ENCODE measurements at regions not wholly inside any gene's neighbourhood (a gene's known extent, or its start where the extent isn't known, plus 50 kb on each side); places are given as distances from the start of the nearest gene placed in this dataset.
"Not testable (repeated sequence)": the region's sequence is repeated elsewhere in the genome, so short reads cannot be mapped to it uniquely, and the experiment has no call there.

DNA sequence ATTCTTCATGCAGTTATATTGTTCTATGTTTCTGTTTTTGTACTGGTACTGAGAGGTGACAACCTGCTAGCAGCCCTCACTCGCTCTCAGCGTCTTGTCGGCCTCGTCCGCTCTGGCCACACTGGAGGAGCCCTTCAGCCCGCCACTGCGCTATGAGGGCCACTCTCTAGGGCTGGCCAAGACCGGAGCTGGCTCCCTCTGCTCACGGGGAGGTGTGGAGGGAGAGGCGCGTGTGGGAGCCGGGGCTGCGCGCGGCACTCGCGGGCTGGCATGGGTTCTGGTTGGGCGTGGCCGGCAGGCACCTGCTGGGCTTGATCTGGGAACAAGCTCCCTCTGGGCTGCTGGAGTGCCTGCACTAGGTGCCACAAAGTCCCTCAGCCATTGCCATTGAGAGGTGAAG is 1323.8 kb upstream of the EYS start:
- TF ChIP-seq, protein P1, sequence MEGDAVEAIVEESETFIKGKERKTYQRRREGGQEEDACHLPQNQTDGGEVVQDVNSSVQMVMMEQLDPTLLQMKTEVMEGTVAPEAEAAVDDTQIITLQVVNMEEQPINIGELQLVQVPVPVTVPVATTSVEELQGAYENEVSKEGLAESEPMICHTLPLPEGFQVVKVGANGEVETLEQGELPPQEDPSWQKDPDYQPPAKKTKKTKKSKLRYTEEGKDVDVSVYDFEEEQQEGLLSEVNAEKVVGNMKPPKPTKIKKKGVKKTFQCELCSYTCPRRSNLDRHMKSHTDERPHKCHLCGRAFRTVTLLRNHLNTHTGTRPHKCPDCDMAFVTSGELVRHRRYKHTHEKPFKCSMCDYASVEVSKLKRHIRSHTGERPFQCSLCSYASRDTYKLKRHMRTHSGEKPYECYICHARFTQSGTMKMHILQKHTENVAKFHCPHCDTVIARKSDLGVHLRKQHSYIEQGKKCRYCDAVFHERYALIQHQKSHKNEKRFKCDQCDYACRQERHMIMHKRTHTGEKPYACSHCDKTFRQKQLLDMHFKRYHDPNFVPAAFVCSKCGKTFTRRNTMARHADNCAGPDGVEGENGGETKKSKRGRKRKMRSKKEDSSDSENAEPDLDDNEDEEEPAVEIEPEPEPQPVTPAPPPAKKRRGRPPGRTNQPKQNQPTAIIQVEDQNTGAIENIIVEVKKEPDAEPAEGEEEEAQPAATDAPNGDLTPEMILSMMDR (IDR thresholded peaks at IDR 0.05) = no peak
- DNase-seq (ENCODE audit: low spot score) (no peak), ATAC-seq (ENCODE audit: low FRiP score) (no peak)

DNA sequence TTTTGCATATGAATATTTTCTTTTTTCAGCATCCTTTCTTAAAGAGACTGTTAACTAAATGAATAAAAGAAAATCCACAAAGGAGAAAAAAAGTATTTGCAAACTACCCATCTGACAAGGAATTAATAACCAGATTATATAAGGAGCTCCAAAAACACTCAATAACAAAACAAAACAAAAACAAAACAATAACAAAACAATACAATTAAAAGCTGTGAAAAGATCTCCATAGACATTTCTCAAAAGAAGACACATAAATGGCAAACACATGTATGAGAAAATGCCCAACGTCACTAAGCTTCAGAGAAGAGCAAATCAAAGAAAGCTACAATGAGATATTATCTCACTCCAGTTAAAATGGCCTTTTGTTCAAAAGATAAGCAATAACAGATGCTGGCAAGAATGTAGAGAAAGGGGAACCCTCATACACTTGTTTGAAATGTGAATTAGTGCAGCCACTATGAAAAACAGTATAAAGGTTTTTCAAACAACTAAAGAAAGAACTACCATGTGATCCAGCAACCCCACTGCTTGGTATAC is 1310.0 kb upstream of the EYS start:
- DNase-seq (ENCODE audit: low spot score) (no peak), ATAC-seq (ENCODE audit: low FRiP score) (no peak)
- TF ChIP-seq, protein P1 (IDR thresholded peaks at IDR 0.05) = no peak

DNA sequence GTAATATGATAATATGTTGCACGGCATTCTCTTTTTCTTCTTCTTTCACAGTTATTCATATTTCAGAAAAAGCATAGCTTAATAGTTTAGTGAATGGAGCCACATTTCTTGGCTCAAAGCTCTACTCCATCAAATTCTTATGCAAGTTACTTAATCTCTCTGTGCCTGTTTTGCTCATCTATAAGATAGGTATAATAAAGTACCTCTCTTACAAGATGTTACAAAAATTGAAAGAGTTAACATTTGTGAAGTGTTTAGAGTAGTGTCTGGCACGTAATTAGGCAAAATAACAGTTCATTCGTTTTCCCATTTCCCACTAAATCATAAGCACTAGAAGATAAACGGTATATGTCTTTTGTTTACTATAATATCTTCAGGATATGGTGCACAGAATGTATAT is 1304.4 kb upstream of the EYS start:
- DNase-seq (ENCODE audit: low spot score) (no peak), ATAC-seq (ENCODE audit: low FRiP score) (no peak)
- TF ChIP-seq, protein P1 (IDR thresholded peaks at IDR 0.05) = no peak

DNA sequence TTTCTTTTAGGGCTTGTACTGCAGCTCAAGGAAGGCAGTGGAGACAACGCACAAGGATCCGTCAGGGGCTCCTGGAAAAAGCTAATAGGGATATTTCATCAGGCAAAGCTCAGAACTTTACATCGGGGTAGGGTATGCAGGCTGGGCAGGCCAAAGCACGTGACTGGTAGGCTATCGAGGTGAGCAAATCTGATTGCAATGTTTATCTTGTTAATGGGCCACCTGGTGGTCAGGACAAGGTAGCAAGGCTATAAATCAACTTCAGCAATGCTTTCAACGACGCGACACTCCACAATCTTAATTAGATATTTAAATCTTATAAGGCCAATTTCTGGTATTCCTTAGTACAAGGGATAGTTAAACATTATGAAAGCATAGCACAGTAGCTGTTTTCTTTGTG is 1302.8 kb upstream of the EYS start:
- TF ChIP-seq, protein P1 (IDR thresholded peaks at IDR 0.05) = no peak
- no peak for ATAC-seq (ENCODE audit: low FRiP score)
- DNase-seq (ENCODE audit: low spot score) = no peak

DNA sequence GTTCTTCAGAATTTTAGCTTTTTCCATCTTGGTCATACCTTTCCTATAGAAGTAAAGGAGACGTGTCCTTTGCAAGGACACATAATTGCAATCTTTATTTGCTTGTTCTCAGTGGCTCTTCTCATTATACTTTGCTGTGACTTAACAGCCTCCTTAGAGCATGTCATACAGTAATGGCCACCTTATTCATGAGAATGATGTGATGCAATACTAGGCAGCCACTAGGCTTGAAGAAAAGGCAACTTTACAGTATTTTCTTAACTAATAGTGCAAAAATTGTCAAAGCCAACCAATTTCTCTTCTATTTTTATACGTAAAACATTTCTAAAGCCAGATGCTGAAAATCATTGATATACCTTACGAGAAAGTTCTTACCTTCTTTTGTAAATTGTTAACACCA is 1296.8 kb upstream of the EYS start:
- ATAC-seq (ENCODE audit: low FRiP score) (no peak), DNase-seq (ENCODE audit: low spot score) (no peak)
- TF ChIP-seq, protein P1 (IDR thresholded peaks at IDR 0.05) = no peak

DNA sequence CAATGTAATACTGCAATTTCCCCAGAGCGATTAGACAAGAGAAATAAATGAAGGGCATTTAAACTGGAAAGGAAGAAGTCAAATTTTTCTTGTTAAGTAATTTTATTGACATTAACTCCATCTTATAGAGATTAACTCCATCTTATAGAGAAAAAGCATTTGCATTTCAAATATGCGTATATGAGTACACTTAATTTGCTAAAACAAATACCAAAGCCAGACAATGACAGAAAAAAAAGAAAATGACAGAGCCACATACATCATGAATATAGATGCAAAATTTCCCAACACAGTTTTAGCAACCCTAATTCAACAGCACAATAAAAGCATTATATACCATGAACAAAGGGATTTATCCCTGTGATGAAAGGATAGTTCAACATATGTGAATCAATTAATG is 1293.1 kb upstream of the EYS start:
- no peak for DNase-seq (ENCODE audit: low spot score)
- TF ChIP-seq, protein P1 (IDR thresholded peaks at IDR 0.05) = no peak
- ATAC-seq (ENCODE audit: low FRiP score) = no peak

DNA sequence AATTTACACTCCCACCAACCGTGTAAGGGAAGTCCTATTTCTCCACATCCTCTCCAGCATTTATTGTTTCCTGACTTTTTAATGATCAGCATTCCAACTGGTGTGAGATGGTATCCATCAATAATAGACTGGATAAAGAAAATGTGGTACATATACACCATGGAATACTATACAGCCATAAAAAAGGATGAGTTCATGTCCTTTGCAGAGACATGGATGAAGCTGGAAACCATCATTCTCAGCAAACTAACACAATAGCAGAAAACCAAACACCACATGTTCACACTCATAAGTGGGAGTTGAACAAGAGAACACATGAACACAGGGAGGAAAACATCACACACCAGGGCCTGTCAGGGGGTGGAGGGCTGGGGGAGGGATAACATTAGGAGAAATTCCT is 1290.6 kb upstream of the EYS start:
- not testable (repeated sequence) for ATAC-seq (ENCODE audit: low FRiP score); DNase-seq (ENCODE audit: low spot score)

DNA sequence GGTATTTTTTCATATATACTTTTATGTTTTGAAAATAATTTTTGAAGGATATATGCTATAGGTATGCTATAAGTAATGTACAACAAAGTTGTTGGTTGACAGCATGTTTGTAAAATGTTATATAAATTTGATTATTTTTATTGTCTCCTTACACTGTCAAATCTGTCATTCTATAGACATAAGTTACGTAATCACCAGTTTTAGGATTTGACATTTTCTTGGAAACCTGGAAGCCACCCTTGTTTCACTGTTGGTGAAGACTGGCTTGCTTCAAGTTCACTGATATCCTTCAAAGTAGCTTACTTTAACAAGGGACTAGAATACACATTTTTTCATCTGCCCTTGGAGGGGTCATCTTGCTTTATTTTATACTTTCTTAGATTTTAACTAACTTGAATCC is 1288.6 kb upstream of the EYS start:
- TF ChIP-seq, protein P1 (IDR thresholded peaks at IDR 0.05) = no peak
- DNase-seq (ENCODE audit: low spot score) = no peak
- no peak for ATAC-seq (ENCODE audit: low FRiP score)

DNA sequence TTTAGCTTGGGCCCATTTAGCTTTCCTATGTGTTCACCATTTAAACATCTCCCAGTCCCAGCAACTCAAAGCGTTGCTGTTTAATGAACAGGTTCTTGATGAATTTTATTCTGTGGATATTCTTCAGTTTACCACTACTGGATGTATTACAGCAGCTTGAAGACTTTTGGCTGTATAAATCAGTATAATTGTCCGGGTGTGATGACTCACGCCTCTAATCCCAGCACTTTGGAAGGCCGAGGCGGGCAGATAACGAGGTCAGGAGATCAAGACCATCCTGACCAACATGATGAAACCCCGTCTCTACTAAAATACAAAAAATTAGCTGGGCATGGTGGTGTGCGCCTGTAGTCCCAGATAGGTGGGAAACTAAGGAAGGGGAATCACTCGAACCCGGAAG is 1286.7 kb upstream of the EYS start:
- not testable (repeated sequence) for DNase-seq (ENCODE audit: low spot score); ATAC-seq (ENCODE audit: low FRiP score)
